ENCODE measurements at regions not wholly inside any gene's neighbourhood (a gene's known extent, or its start where the extent isn't known, plus 50 kb on each side); places are given as distances from the start of the nearest gene placed in this dataset.

DNA sequence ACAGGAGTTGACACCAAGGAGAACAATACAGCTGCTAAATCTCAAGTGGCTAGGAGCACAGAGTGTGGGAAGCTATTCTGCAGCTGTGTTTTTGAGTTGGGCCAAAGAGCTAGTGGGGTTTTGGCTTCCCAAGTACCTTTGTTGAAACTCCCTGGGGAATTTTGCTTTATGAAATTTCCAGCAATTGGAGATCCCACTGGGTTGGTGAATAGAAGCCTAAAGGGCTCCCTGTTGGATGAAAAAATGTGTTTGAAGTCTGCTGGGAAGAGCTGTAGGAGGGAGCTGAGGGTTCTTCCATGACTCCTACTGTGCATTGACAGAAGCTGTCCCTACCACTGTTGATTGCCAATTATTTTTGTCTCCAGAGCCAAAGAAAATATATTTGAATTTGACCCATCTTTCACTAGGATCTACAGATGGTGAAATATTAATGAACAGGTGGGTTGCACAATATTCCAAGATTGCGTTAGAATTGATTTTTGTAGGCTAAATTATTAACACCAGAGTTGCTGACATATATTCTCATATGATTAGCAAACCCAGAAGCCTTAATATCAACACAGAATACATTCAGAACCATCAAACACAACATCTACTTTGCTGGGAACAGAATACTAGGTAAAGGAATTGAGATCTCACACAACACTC lies 95.4 kb upstream of the CYP1B1 start:
- TF ChIP-seq, protein P1, sequence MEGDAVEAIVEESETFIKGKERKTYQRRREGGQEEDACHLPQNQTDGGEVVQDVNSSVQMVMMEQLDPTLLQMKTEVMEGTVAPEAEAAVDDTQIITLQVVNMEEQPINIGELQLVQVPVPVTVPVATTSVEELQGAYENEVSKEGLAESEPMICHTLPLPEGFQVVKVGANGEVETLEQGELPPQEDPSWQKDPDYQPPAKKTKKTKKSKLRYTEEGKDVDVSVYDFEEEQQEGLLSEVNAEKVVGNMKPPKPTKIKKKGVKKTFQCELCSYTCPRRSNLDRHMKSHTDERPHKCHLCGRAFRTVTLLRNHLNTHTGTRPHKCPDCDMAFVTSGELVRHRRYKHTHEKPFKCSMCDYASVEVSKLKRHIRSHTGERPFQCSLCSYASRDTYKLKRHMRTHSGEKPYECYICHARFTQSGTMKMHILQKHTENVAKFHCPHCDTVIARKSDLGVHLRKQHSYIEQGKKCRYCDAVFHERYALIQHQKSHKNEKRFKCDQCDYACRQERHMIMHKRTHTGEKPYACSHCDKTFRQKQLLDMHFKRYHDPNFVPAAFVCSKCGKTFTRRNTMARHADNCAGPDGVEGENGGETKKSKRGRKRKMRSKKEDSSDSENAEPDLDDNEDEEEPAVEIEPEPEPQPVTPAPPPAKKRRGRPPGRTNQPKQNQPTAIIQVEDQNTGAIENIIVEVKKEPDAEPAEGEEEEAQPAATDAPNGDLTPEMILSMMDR (IDR thresholded peaks at IDR 0.05; ENCODE audit: control insufficient read depth, insufficient read depth, low read depth, low read length, missing control alignments): no peak
- H3K4me3 ChIP-seq (ENCODE audit: control insufficient read depth, low read depth, low read length): no peak overlapping the region
- no peak for DNase-seq (ENCODE audit: low read depth)

DNA sequence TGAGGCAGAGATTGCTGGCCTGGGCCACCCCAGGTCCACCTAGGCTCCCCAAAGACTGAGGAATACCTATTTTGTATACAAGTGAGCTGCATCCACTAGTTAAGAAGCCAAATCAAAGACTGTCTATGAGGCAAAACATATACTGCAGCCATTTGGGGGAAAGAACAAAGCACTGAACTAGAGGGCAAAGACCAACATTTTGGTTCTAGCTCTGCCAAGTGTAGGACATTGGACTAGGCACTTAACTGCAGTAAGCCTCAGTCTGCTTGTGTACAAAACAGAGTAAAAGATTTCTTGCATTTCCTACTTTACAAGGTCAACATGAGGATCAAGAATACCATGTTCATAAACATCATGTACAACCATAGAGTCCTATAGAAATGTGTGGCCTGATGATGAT lies 94.8 kb upstream of the CYP1B1 start:
- TF ChIP-seq, protein P1 (IDR thresholded peaks at IDR 0.05; ENCODE audit: control insufficient read depth, insufficient read depth, low read depth, low read length, missing control alignments): no peak
- H3K4me3 ChIP-seq (ENCODE audit: control insufficient read depth, low read depth, low read length): no peak overlapping the region
- DNase-seq (ENCODE audit: low read depth): no peak

DNA sequence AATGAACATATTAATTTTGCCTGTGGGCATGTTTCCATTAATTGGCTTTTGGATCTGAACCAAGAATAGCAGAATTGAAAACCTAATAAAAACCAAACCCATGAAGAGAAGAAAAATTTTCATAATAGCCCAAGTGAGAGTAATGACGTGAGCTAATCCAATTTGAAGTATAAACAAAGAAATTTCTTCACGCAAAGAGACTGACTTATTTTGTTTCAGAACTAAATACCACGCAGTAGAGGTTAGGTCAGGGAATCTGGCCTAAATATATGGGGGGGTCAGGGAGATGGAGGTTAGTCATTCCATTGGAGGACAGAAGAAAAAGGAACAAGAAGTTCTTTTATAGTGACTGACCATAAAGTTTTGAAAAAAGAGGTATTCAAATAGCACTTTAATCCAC lies 94.1 kb upstream of the CYP1B1 start:
- DNase-seq (ENCODE audit: low read depth): no peak
- TF ChIP-seq, protein P1 (IDR thresholded peaks at IDR 0.05; ENCODE audit: control insufficient read depth, insufficient read depth, low read depth, low read length, missing control alignments): no peak
- no peak overlapping the region for H3K4me3 ChIP-seq (ENCODE audit: control insufficient read depth, low read depth, low read length)

DNA sequence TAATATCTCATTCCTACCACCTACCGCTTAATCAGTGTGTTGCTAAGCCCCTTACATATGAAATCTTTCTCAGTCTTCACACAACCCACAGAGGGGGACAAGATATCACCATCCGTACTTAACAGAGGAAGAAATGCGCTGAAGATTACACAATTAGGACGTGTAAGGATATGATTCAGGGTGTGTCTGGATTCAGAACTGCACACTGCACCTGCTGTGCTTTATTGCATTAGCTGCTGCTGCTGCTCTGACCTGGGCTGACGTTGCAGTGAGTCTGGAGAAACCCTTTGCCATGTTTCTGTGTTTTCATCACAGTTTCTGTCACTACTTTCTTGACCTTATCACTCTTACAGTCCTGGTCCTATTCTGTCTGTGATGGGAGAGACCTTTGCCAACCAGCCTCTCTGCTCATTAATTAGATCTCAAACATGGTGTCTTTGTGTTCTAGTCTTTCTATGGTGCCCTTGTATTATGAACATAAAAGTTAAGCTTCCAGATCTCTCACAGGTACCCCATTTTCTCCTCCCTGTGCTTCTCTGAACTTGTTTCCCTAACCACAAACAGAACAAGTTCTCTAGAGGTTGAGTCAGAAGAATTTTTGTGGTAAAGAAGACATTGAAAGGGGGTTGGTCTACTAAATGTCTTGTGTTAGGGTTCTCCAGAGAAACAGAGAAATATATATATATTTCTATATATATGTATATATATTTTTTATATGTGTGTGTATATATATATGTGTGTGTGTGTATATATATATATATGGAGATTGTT lies 92.9 kb upstream of the CYP1B1 start:
- no peak overlapping the region for H3K4me3 ChIP-seq (ENCODE audit: control insufficient read depth, low read depth, low read length)
- no peak for DNase-seq (ENCODE audit: low read depth)
- TF ChIP-seq, protein P1 (IDR thresholded peaks at IDR 0.05; ENCODE audit: control insufficient read depth, insufficient read depth, low read depth, low read length, missing control alignments): no peak

DNA sequence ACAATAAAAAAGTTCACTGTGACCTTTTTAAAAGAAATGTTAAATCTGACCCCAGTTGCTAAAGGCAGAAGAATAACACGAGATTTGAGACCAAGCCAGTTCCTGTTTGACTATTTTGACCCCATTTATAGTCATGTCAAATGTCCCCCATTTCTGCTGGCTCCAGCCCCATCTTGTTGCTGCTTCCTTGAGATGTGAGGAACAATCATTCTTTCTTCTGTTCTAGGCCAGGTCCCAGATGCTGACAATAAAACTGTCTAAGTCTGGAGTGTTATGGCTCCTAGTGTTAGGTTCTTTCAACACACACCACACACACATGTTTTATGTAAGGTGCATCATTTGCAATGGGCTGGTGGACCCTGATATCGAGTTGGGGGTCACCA lies 92.0 kb upstream of the CYP1B1 start:
- TF ChIP-seq, protein P1 (IDR thresholded peaks at IDR 0.05; ENCODE audit: control insufficient read depth, insufficient read depth, low read depth, low read length, missing control alignments): no peak
- H3K4me3 ChIP-seq (ENCODE audit: control insufficient read depth, low read depth, low read length): no peak overlapping the region
- no peak for DNase-seq (ENCODE audit: low read depth)

DNA sequence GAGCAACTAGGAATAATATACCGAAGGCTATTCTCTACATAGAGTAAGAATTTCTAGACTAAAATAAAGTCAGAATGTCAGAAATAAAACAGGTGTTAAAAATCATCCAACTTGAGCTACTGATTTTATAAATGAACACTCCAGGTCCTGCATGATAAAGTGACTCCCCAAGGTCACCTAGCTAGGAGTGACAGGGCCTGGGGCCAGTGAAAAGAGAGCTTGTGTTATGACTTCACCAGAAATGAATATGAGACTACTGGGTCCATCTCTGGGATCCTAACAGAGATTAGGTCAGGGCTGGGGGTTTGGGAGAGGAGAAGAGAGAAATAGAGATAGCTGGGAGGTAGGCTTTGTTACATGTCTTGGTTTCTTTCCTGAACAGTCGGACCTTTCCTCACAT lies 89.7 kb upstream of the CYP1B1 start:
- TF ChIP-seq, protein P1 (IDR thresholded peaks at IDR 0.05; ENCODE audit: control insufficient read depth, insufficient read depth, low read depth, low read length, missing control alignments): no peak
- H3K4me3 ChIP-seq (ENCODE audit: control insufficient read depth, low read depth, low read length): no peak overlapping the region
- no peak for DNase-seq (ENCODE audit: low read depth)
